ENCODE measurements at regions not wholly inside any gene's neighbourhood (a gene's known extent, or its start where the extent isn't known, plus 50 kb on each side); places are given as distances from the start of the nearest gene placed in this dataset.

GRCh38 chr2:510839-511238 is 166.4 kb downstream of the TMEM18 start:
- DNase-seq (ENCODE audit: low read depth in 3 of 3), result no peak

DNA sequence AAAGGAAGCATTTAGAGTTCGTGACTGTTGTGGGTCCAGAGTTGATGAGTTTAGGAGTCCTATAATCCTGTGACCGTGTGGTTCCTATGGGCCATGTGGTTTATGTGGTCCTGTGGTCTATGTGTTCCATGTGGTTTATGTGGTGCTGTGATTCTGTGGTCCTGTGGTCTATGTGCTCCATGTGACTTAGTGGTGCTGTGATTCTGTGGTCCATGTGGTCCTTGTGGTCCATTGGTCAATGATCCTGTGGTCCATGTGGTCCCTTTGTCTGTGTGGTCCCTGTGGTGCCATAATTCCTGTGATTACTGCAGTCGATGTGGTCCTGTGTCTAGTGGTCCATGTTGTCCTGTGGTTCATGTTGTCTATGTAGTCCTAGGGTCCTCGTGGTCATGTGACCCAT is 167.3 kb downstream of the TMEM18 start:
- DNase-seq (ENCODE audit: low read depth in 3 of 3), result no peak

GRCh38 chr2:508121-508520 is 169.1 kb downstream of the TMEM18 start:
- no peak for DNase-seq (ENCODE audit: low read depth in 3 of 3)

- DNase-seq (ENCODE audit: low read depth in 3 of 3), result no peak
Measured at GRCh38 chr2:506866-507265, 170.3 kb downstream of the TMEM18 start.

GRCh38 chr2:506451-506850 is 170.8 kb downstream of the TMEM18 start:
- DNase-seq (ENCODE audit: low read depth in 3 of 3), result no peak

GRCh38 chr2:505941-506340 is 171.3 kb downstream of the TMEM18 start:
- DNase-seq (ENCODE audit: low read depth in 3 of 3), result no peak

DNA sequence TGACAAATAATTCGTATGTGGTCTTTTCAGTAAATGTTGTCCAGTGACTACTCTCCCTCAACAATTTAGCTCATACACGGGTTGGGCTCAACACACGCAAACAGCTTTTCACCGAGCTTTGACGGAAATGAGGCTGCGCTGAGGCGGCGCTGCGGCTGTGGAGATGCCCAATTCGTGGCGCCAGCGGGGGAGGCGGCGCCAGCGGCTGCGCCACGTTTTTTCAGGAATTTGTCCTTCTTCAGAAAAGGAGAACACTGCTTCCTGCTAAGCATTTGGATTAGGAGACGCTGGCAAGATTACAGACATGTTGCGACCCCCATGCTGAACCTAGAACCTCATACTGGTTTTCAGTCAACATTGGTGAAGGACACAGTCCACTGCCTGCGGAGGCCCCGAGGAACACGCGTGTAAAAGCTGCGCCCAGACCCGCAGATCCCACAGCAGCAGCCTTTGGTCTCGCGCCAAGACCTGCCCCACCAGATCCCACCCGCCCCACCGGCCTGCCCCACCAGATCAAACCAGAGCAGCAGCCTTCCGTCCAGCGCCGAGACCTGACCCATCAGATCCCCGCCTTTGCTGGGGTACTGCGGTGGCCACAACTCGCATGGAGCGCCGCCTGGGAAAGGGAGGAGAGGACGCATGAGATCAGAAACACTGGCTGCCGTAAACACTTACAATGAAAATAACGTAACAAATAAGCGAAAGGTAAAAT is 173.8 kb downstream of the TMEM18 start:
- no peak for DNase-seq (ENCODE audit: low read depth in 3 of 3)

DNA sequence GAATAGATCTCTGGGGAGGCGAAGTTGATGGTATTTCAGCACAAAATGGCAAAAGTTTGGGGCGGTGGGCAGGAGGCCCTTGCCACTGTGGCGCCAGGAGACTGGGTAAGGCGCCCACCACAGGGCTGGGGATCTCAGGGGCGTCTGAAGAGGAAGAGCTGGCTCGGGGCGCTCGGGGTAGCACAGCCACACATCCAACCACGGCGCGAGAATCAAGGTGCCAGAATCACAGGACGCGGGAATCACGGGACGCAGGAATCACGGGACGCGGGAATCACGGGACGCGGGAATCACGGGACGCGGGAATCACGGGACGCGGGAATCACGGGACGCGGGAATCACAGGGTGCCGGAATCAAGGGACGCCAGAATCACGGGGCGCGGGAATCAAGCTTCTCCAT is 174.4 kb downstream of the TMEM18 start:
- no peak for DNase-seq (ENCODE audit: low read depth in 3 of 3)

- no peak for DNase-seq (ENCODE audit: low read depth in 3 of 3)
Measured at GRCh38 chr2:501667-502066, 175.5 kb downstream of the TMEM18 start.

DNA sequence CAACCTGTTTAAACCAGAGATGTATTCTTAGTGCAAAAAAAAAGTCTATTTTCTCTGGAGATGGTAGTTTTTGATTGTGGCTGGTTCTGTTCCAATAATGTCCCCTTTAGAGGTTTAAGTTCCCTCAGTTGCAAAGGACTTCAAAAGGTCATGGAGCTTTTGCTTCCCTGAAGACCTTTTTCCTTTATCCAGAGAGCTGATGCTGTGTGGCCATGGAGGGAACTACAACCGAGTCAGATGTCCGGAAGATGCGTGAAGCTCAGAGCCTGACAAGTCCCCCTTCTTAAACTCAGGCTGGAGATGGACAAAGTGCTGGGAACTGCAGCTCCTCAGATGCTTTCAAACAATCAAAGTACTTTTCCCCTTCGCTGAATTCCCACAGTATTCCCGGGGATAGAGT is 176.1 kb downstream of the TMEM18 start:
- no peak for DNase-seq (ENCODE audit: low read depth in 3 of 3)

DNA sequence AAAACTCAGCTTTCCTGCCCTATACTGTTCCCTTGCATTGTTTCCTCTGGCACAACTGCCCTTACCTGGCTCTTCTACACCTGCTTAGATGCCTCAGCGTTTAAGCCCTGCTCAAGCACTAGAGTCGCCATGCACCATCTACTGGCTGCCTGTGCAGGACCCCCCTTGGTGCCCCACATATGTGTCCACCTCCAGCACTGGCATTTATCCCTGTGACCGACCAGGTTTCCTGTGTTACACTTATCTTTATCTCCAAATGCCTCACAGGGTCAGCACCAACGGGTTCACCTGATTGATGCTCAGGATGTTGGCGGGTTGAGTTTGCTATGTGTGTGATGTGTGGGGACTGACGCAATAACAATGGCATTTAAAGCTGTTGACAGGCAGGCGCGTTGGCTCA is 177.5 kb downstream of the TMEM18 start:
- no peak for DNase-seq (ENCODE audit: low read depth in 3 of 3)

- DNase-seq (ENCODE audit: low read depth in 3 of 3), result no peak
Measured at GRCh38 chr2:498493-499178, 178.6 kb downstream of the TMEM18 start.

DNA sequence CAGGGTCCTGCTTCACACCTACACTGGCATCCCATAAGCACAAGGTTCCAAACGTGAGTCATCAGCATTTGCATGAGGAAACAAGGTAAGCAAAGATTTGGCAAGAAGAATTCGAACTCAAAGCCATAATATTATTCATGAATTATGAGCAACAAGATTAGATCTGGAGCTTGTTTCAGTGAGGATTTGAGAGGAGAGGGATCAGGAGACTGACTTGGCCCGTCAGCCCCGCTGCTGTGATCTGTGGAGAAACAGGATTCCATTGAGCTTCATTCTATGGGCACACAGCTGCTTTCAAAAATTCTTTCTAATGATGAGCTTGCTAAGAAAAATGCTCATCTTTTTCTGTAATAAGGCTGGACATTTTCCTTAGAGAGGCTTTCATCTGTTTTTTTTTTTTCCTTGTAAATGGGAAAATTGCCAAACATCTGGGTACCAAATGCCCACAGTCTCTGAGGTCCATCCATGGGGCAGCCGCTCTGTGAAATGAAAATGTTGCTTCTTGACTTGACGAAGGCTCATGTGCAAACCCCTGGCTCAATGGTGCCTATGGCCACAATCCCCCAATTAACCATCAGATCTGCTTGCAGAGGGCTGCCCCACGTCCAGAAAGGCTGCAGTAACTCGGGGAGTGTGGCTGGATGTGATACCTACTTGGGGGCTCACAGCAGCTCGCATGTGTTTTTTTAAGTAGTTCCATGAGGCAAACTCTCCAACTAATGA is 179.3 kb downstream of the TMEM18 start:
- no peak for DNase-seq (ENCODE audit: low read depth in 3 of 3)

DNA sequence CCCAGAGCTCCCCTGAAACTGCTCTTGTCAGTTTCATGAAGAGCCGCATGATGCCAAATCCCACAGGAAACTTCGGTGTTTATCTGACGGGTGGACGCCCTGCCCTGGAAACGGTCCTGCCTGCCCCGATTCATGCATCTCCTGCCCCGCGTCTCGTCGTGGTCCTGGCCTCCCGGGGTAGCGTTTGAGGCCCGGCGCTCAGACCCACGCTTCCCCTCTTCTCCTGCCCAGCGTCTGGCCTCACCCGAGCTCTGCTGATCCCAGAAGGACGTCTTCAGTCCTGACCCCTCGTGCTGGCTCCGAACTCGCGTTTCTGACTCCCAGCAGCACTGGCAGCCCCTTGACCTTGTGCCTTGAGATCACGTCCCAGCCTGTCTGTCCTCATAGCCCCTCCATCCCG is 180.5 kb downstream of the TMEM18 start:
- no peak for DNase-seq (ENCODE audit: low read depth in 3 of 3)

DNA sequence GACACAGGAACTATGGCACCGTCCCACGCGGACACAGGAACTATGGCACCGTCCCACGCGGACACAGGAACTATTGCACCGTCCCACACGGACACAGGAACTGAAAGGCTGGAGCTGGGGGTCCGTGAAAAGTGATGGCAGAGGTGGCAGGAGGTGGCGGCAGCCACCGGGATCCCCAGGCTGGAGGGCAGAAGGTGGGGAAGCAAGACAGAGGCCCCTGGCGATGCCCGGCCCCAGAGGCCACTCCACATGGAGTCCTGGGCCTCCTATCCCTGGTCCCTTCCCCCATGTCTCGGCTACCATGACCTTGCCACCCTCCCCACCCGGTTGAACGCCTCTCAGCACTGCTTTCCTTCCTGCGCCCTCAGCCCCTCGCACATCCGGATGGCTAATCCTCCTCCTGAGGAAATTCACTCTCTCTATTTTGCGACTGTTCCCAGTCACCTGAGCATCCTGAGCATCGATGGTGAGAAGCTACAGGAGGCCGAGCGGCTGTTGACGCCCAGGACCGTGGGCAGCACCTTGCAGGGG is 181.4 kb downstream of the TMEM18 start:
- no peak for DNase-seq (ENCODE audit: low read depth in 3 of 3)

GRCh38 chr2:494853-495252 is 182.4 kb downstream of the TMEM18 start:
- DNase-seq (ENCODE audit: low read depth in 3 of 3), result no peak

GRCh38 chr2:493228-493627 is 184.0 kb downstream of the TMEM18 start:
- no peak for DNase-seq (ENCODE audit: low read depth in 3 of 3)

- DNase-seq (ENCODE audit: low read depth in 3 of 3), result no peak
Measured at GRCh38 chr2:492178-492577, 185.0 kb downstream of the TMEM18 start.

- DNase-seq (ENCODE audit: low read depth in 3 of 3), result no peak
Measured at GRCh38 chr2:489838-490237, 187.4 kb downstream of the TMEM18 start.

GRCh38 chr2:489084-489483 is 188.1 kb downstream of the TMEM18 start:
- no peak for DNase-seq (ENCODE audit: low read depth in 3 of 3)

GRCh38 chr2:487186-488079 is 189.8 kb downstream of the TMEM18 start:
- no peak for DNase-seq (ENCODE audit: low read depth in 3 of 3)

DNA sequence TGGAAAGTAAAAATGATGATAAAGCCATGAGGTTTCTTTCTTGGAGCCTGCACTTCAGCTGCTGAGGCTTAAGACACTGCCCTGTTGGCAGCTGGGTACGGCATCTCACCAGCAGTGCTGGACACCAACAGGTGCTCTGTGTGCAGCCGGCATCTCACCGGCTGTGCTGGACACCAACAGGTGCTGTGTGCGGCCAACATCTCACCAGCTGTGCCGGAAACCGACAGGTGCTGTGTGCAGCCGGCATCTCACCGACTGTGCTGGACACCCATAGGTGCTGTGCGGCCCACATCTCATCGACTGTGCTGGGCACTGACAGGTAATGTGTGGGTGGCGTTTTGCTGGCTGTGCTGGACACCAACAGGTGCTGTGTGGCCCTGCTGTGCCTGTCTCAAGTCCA is 190.8 kb downstream of the TMEM18 start:
- no peak for DNase-seq (ENCODE audit: low read depth in 3 of 3)

All from stimulated activated CD4-positive, alpha-beta T cell treated with anti-CD3 and anti-CD28 coated beads, TNF-alpha, amount 100 ng/mL, for 4 hours (primary cell).